ENCODE measurements at regions not wholly inside any gene's neighbourhood (a gene's known extent, or its start where the extent isn't known, plus 50 kb on each side); places are given as distances from the start of the nearest gene placed in this dataset.

- Mint-ChIP-seq H3K4me1 (peaks cover 5% of the 10 kb centered on the region; the same call in 2 of the 3 replicates), H3K27me3 (ENCODE audit: insufficient read depth, low read depth, poor library complexity) (no peaks in the 10 kb centered on the region), H3K4me3 (no peak overlapping the region), H3K9me3 (no peaks in the 10 kb centered on the region), H3K36me3 (ENCODE audit: low read depth) (no peaks in the 10 kb centered on the region), H3K27ac (no peak overlapping the region)
- H2AFZ ChIP-seq = peak overlapping the region; percentile 15; the same call in 1 of the 2 replicates
- H3K36me3 ChIP-seq (ENCODE audit: insufficient read depth) = no peaks in the 10 kb centered on the region
- H3K79me2 ChIP-seq (replicated peaks; ENCODE audit: insufficient read depth) = no peaks in the 10 kb centered on the region
- no peaks in the 10 kb centered on the region for H4K20me1 ChIP-seq (replicated peaks; ENCODE audit: insufficient read depth)
- H3K27ac ChIP-seq (ENCODE audit: low read depth) = no peak overlapping the region
- no peaks in the 10 kb centered on the region; the same call in 1 of the 2 replicates for H3K9me2 ChIP-seq (ENCODE audit: insufficient read depth)
- H3K4me1 ChIP-seq (ENCODE audit: insufficient read depth) = no peaks in the 10 kb centered on the region
- DNase-seq (ENCODE audit: low spot score) (no peak), ATAC-seq (no peak)
- H3K27me3 ChIP-seq (ENCODE audit: insufficient read depth) = no peaks in the 10 kb centered on the region
- H3K4me3 ChIP-seq = no peak overlapping the region
- TF ChIP-seq EZH2phosphoT487 (IDR thresholded peaks at IDR 0.05; ENCODE audit: unreplicated experiment) = no peak
- TF ChIP-seq JUNB (IDR thresholded peaks at IDR 0.05; ENCODE audit: unreplicated experiment) = no peak
- no peak for TF ChIP-seq ZNF462 (CRISPR knock-in tag; IDR thresholded peaks at IDR 0.05)
- no peak for TF ChIP-seq CTCF (conservative IDR thresholded peaks at IDR 0.05; ENCODE audit: low read depth in 2 of 2)
- no peak for TF ChIP-seq ETS1 (IDR thresholded peaks at IDR 0.05)
- no peak for TF ChIP-seq ZNF331 (CRISPR knock-in tag; IDR thresholded peaks at IDR 0.05; ENCODE audit: low read depth)
- no peak for TF ChIP-seq NANOG (IDR thresholded peaks at IDR 0.05; ENCODE audit: borderline replicate concordance)
- TF ChIP-seq POLR2AphosphoS5 (IDR thresholded peaks at IDR 0.05; ENCODE audit: low read depth) = no peak
- no peak for TF ChIP-seq ZNF114 (CRISPR knock-in tag; IDR thresholded peaks at IDR 0.05)
- TF ChIP-seq CREB1 (CRISPR knock-in tag; IDR thresholded peaks at IDR 0.05; ENCODE audit: low read depth) = no peak
- TF ChIP-seq STAT1 (IDR thresholded peaks at IDR 0.05; ENCODE audit: unreplicated experiment) = no peak
- TF ChIP-seq EZH2 (IDR thresholded peaks at IDR 0.05; ENCODE audit: low read depth, unreplicated experiment) = no peak
- H3F3A ChIP-seq (replicated peaks; ENCODE audit: low read depth) = no peaks in the 10 kb centered on the region
- H3K4me2 ChIP-seq = no peak overlapping the region
Measured at GRCh38 chr6:120173250-120173649, 823.7 kb upstream of the MAN1A1 start.
